ENCODE measurements at regions not wholly inside any gene's neighbourhood (a gene's known extent, or its start where the extent isn't known, plus 50 kb on each side); places are given as distances from the start of the nearest gene placed in this dataset.

DNA sequence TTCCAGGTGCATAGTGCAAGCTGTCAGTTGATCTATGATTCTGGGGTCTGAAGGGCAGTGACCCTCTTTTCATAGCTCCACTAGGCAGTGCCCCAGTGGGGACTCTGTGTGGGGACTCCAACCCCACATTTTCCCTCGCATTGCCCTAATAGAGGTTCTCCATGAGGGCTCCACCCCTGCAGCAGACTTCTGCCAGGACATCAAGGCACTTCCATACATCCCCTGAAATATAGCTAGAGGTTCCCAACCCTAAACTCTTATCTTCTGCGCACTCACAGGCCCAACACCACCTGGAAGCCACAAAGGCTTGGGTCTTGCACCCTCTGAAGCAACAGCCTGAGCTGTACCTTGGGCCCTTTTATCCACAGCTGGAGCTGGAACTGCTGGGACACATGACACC, 65.7 kb upstream of the PKN2 start:
- TF ChIP-seq, protein P1, sequence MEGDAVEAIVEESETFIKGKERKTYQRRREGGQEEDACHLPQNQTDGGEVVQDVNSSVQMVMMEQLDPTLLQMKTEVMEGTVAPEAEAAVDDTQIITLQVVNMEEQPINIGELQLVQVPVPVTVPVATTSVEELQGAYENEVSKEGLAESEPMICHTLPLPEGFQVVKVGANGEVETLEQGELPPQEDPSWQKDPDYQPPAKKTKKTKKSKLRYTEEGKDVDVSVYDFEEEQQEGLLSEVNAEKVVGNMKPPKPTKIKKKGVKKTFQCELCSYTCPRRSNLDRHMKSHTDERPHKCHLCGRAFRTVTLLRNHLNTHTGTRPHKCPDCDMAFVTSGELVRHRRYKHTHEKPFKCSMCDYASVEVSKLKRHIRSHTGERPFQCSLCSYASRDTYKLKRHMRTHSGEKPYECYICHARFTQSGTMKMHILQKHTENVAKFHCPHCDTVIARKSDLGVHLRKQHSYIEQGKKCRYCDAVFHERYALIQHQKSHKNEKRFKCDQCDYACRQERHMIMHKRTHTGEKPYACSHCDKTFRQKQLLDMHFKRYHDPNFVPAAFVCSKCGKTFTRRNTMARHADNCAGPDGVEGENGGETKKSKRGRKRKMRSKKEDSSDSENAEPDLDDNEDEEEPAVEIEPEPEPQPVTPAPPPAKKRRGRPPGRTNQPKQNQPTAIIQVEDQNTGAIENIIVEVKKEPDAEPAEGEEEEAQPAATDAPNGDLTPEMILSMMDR (IDR thresholded peaks at IDR 0.05; ENCODE audit: low read length), result no peak
- no peak for TF ChIP-seq EZH2 (optimal IDR thresholded peaks at IDR 0.05; ENCODE audit: low read depth, low read length)
